Suprapubic skin (tissue), 4 donors: ENCODE measurements at regions not wholly inside any gene's neighbourhood (a gene's known extent, or its start where the extent isn't known, plus 50 kb on each side); places are given as distances from the start of the nearest gene placed in this dataset.

ENCODE experiments used
- POLR2A ChIP-seq, 2 donors: fragments of 450-650 bp; IDR thresholded peaks; one replicate each; pipeline ENCODE4 v1.6.1; 2017; ENCODE audit warnings: antibody characterized with exemption in 2 of 2, mild to moderate bottlenecking in 2 of 2, moderate library complexity in 2 of 2
- POLR2AphosphoS5 ChIP-seq, 3 donors: sonication (generic); formaldehyde crosslinking; IDR thresholded peaks; one replicate each; pipeline ENCODE4 v1.6.1; 2017; ENCODE audit warnings: antibody characterized with exemption in 3 of 3
- TF ChIP-seq, protein P1 (sequence below), 2 donors: fragments of 200-600 bp in 1 of 2; fragments of 450-650 bp in 1 of 2; sonication (generic) in 1 of 2; IDR thresholded peaks; one replicate each; pipeline ENCODE4 v1.5.1; 2016 to 2019; ENCODE audit warnings: antibody characterized with exemption in 2 of 2, mild to moderate bottlenecking in 1 of 2, moderate library complexity in 1 of 2

DNA sequence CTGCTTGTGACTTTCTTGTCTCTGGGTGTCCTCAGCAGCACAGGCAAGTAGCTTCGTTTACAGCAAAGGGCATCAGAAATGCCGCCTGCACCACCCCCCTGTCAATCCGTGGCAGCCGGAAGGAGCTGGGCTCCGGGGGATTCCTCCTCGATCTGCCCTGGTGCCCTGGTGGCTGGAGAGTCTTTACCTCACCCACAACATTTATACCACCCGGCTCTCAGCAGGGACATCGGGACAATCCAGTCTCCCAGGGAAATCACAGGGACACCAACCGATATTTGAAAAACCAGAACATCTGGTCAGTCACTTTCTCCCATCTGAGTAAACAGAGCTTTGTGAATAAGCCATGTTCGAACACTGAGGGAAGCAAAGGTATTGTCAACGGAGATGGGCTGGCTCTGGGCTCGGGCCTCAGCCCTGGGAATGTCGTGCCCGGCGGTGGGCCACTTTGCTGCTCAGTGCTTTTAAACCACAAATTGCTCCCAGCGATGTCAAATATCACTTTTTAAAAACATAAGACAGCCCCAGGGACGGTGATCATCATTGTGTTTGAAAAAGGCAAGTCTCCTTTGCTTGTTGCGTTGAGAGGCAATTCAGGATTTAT, 210.0 kb upstream of the SALL3 start:
- TF ChIP-seq, protein P1, sequence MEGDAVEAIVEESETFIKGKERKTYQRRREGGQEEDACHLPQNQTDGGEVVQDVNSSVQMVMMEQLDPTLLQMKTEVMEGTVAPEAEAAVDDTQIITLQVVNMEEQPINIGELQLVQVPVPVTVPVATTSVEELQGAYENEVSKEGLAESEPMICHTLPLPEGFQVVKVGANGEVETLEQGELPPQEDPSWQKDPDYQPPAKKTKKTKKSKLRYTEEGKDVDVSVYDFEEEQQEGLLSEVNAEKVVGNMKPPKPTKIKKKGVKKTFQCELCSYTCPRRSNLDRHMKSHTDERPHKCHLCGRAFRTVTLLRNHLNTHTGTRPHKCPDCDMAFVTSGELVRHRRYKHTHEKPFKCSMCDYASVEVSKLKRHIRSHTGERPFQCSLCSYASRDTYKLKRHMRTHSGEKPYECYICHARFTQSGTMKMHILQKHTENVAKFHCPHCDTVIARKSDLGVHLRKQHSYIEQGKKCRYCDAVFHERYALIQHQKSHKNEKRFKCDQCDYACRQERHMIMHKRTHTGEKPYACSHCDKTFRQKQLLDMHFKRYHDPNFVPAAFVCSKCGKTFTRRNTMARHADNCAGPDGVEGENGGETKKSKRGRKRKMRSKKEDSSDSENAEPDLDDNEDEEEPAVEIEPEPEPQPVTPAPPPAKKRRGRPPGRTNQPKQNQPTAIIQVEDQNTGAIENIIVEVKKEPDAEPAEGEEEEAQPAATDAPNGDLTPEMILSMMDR (IDR thresholded peaks at IDR 0.05): no peak
- no peak for TF ChIP-seq POLR2A (IDR thresholded peaks at IDR 0.05)
- TF ChIP-seq POLR2AphosphoS5 (IDR thresholded peaks at IDR 0.05): no peak
